HCT116 (cell line): ENCODE measurements at regions not wholly inside any gene's neighbourhood (a gene's known extent, or its start where the extent isn't known, plus 50 kb on each side); places are given as distances from the start of the nearest gene placed in this dataset.

ENCODE experiments used
- CBX3 ChIP-seq: IDR thresholded peaks from 2 replicates; pipeline ENCODE4 v1.6.1; 2012; ENCODE audit warnings: low read depth
- POLR2A ChIP-seq: IDR thresholded peaks from 2 replicates; pipeline ENCODE4 v1.7.0; 2011; ENCODE audit warnings: borderline replicate concordance; ENCODE audit not compliant: insufficient read depth, insufficient read length; ENCODE audit errors: extremely low read depth
- POLR2AphosphoS5 ChIP-seq: IDR thresholded peaks from 2 replicates; pipeline ENCODE4 v1.6.1; 2011; ENCODE audit warnings: mild to moderate bottlenecking, low read depth, low read length, moderate library complexity
- TF ChIP-seq, protein P1 (sequence below), 3 experiments: fragments of 200-600 bp in 1 of 3; sonication (generic) in 1 of 3; IDR thresholded peaks in 2 of 3; conservative IDR thresholded peaks in 1 of 3; 2 replicates each; pipeline ENCODE4 v1.5.1; 2012 to 2017; ENCODE audit warnings: low read depth in 2 of 3, low read length in 2 of 3, antibody characterized with exemption in 1 of 3, borderline replicate concordance in 1 of 3, control low read depth in 1 of 3, mild to moderate bottlenecking in 1 of 3, mixed read lengths in 1 of 3, mixed run types in 1 of 3, moderate library complexity in 1 of 3; ENCODE audit not compliant: insufficient read depth in 1 of 3
- TF ChIP-seq, protein P2 (sequence below): IDR thresholded peaks from 2 replicates; pipeline ENCODE4 v1.6.1; 2012

DNA sequence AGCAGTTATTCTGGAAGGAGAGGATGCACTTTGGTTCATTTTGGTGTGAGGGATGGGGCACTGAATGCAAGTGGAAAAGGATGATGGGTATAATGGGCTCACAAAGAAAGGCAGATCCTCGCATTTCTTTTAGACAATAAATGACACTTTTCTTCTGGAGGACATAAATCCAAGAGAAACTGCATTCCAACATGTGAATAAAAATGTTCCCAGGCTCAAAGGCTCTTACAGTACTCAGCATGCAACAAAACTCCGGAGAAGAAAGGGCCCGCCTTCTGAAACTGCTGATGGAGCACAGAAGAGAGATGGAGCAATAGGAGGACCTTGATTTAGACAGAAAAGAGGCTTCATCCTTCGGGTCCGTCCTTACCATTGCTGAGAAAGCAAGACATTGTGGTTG lies 538.2 kb upstream of the DPP6 start:
- TF ChIP-seq, protein P1, sequence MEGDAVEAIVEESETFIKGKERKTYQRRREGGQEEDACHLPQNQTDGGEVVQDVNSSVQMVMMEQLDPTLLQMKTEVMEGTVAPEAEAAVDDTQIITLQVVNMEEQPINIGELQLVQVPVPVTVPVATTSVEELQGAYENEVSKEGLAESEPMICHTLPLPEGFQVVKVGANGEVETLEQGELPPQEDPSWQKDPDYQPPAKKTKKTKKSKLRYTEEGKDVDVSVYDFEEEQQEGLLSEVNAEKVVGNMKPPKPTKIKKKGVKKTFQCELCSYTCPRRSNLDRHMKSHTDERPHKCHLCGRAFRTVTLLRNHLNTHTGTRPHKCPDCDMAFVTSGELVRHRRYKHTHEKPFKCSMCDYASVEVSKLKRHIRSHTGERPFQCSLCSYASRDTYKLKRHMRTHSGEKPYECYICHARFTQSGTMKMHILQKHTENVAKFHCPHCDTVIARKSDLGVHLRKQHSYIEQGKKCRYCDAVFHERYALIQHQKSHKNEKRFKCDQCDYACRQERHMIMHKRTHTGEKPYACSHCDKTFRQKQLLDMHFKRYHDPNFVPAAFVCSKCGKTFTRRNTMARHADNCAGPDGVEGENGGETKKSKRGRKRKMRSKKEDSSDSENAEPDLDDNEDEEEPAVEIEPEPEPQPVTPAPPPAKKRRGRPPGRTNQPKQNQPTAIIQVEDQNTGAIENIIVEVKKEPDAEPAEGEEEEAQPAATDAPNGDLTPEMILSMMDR (IDR thresholded peaks at IDR 0.05 in 2 of 3, conservative IDR thresholded peaks at IDR 0.05 in 1 of 3; ENCODE audit: borderline replicate concordance in 1 of 3, insufficient read depth in 1 of 3, low read depth in 2 of 3, low read length in 2 of 3) = no peak
- TF ChIP-seq POLR2A (no peak), POLR2AphosphoS5 (no peak), CBX3 (no peak)
- TF ChIP-seq, protein P2, sequence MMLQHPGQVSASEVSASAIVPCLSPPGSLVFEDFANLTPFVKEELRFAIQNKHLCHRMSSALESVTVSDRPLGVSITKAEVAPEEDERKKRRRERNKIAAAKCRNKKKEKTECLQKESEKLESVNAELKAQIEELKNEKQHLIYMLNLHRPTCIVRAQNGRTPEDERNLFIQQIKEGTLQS = no peak
